ENCODE measurements at regions not wholly inside any gene's neighbourhood (a gene's known extent, or its start where the extent isn't known, plus 50 kb on each side); places are given as distances from the start of the nearest gene placed in this dataset.

DNA sequence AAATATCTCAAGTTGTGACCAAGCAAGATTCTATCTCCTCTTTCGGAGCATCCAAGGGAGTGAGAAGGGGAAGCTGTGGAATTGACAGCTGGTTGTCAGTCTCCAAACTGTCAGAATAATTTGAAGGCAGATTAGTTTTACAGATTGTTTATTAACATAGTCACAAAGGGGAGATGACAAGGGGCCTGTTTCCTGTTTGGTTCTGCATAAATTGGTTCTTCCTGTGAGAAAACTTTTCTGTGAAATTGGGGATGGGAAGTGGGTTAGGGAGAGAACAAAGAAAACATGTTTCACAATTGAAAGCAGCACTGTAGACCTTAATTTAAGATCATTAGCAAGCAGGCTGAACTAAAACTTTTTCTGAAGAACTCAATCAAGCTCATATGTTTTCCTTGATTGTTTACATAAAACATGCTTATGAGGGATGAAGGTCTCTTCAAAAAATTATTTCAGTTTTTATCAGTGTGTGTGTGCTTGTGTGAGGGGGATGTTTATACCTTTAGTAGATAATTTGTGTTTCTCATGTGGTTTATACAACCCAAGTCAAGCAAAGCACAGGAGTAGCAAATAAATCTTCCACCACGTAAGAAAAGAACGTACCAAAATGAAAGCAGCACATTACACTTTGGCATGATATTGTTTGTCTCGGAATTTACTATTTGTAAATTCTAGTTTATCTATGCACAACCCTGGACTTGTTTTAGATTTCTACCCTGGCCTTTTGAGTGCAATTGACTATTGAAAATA is 604.9 kb upstream of the CDH2 start:
- TF ChIP-seq, protein P1, sequence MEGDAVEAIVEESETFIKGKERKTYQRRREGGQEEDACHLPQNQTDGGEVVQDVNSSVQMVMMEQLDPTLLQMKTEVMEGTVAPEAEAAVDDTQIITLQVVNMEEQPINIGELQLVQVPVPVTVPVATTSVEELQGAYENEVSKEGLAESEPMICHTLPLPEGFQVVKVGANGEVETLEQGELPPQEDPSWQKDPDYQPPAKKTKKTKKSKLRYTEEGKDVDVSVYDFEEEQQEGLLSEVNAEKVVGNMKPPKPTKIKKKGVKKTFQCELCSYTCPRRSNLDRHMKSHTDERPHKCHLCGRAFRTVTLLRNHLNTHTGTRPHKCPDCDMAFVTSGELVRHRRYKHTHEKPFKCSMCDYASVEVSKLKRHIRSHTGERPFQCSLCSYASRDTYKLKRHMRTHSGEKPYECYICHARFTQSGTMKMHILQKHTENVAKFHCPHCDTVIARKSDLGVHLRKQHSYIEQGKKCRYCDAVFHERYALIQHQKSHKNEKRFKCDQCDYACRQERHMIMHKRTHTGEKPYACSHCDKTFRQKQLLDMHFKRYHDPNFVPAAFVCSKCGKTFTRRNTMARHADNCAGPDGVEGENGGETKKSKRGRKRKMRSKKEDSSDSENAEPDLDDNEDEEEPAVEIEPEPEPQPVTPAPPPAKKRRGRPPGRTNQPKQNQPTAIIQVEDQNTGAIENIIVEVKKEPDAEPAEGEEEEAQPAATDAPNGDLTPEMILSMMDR (IDR thresholded peaks at IDR 0.05; ENCODE audit: low read depth, low read length, poor library complexity, severe bottlenecking) = no peak
- TF ChIP-seq EZH2phosphoT487 (IDR thresholded peaks at IDR 0.05; ENCODE audit: borderline replicate concordance, low read length) = no peak
- Histone ChIP-seq H3K36me3 (ENCODE audit: control insufficient read depth, low read length) (no peaks in the 10 kb centered on the region), H3K9me3 (ENCODE audit: control insufficient read depth, insufficient read depth, low read length) (no peaks in the 10 kb centered on the region), H3K4me1 (ENCODE audit: control insufficient read depth, low read length) (no peaks in the 10 kb centered on the region), H3K4me3 (ENCODE audit: low read length) (no peak overlapping the region), H3K27me3 (ENCODE audit: control insufficient read depth, low read length) (no peaks in the 10 kb centered on the region), H3K79me2 (ENCODE audit: control insufficient read depth, low read length) (no peaks in the 10 kb centered on the region), H4K20me1 (ENCODE audit: control insufficient read depth, insufficient read depth, low read depth, low read length) (no peaks in the 10 kb centered on the region), H3F3A (ENCODE audit: control insufficient read depth, insufficient read depth) (no peaks in the 10 kb centered on the region), H3K4me2 (ENCODE audit: low read length) (no peak overlapping the region), H3K9me2 (replicated peaks; ENCODE audit: control insufficient read depth, low read length) (no peaks in the 10 kb centered on the region), H3K27ac (ENCODE audit: low read depth, low read length) (no peak overlapping the region)

DNA sequence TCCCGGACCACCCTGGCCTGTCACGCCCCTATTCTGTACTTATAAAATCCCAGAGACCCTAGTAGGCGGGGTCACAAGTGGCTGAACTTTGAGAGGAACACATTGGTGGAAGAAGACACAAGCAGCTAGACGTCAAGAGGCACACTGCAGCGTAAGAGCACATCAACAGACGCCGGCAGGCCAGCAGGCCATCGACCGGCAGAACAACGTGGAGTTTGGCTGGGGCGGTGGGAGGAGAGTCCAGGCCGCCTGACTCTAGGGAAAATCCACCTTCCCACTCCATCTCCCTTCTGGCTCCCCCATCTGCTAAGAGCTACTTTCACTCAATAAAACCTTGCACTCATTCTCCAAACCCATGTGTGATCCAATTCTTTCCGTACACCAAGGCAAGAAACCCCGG is 601.8 kb upstream of the CDH2 start:
- Histone ChIP-seq H3K27me3 (ENCODE audit: control insufficient read depth, low read length) (no peaks in the 10 kb centered on the region), H3K36me3 (ENCODE audit: control insufficient read depth, low read length) (no peaks in the 10 kb centered on the region), H3K4me2 (ENCODE audit: low read length) (no peak overlapping the region), H3F3A (ENCODE audit: control insufficient read depth, insufficient read depth) (no peaks in the 10 kb centered on the region), H4K20me1 (ENCODE audit: control insufficient read depth, insufficient read depth, low read depth, low read length) (no peaks in the 10 kb centered on the region), H3K4me1 (ENCODE audit: control insufficient read depth, low read length) (no peaks in the 10 kb centered on the region), H3K27ac (ENCODE audit: low read depth, low read length) (no peak overlapping the region), H3K9me2 (replicated peaks; ENCODE audit: control insufficient read depth, low read length) (no peaks in the 10 kb centered on the region), H3K4me3 (ENCODE audit: low read length) (no peak overlapping the region), H3K9me3 (ENCODE audit: control insufficient read depth, insufficient read depth, low read length) (no peaks in the 10 kb centered on the region), H3K79me2 (ENCODE audit: control insufficient read depth, low read length) (no peaks in the 10 kb centered on the region)
- TF ChIP-seq, protein P1 (IDR thresholded peaks at IDR 0.05; ENCODE audit: low read depth, low read length, poor library complexity, severe bottlenecking) = no peak
- TF ChIP-seq EZH2phosphoT487 (IDR thresholded peaks at IDR 0.05; ENCODE audit: borderline replicate concordance, low read length) = no peak

DNA sequence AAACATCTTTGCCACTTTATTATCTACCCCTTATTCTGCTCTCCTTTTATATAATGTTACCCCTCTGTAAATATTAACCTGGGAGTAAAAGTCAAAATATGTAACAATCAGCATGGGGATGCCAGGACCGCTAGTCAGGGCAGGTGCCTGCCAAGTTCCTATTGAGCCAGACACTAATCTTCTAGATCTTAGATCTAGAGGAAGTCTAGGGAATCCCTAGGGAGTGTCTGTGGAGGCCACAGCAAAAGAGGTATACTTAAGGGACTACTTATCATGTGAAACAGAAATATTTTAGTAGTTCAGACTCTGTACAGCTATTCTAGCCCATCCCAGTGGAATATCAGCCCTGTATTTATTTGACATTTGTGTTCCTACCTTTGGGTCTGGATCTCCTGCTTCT is 600.8 kb upstream of the CDH2 start:
- H3K36me3 ChIP-seq (ENCODE audit: control insufficient read depth, low read length) = no peaks in the 10 kb centered on the region
- no peaks in the 10 kb centered on the region for H3K27me3 ChIP-seq (ENCODE audit: control insufficient read depth, low read length)
- no peaks in the 10 kb centered on the region for H4K20me1 ChIP-seq (ENCODE audit: control insufficient read depth, insufficient read depth, low read depth, low read length)
- no peak overlapping the region for H3K4me3 ChIP-seq (ENCODE audit: low read length)
- no peaks in the 10 kb centered on the region for H3K79me2 ChIP-seq (ENCODE audit: control insufficient read depth, low read length)
- no peak overlapping the region for H3K4me2 ChIP-seq (ENCODE audit: low read length)
- no peaks in the 10 kb centered on the region for H3K9me2 ChIP-seq (replicated peaks; ENCODE audit: control insufficient read depth, low read length)
- no peak for TF ChIP-seq EZH2phosphoT487 (IDR thresholded peaks at IDR 0.05; ENCODE audit: borderline replicate concordance, low read length)
- H3K27ac ChIP-seq (ENCODE audit: low read depth, low read length) = no peak overlapping the region
- H3K9me3 ChIP-seq (ENCODE audit: control insufficient read depth, insufficient read depth, low read length) = no peaks in the 10 kb centered on the region
- H3K4me1 ChIP-seq (ENCODE audit: control insufficient read depth, low read length) = no peaks in the 10 kb centered on the region
- H3F3A ChIP-seq (ENCODE audit: control insufficient read depth, insufficient read depth) = no peaks in the 10 kb centered on the region

DNA sequence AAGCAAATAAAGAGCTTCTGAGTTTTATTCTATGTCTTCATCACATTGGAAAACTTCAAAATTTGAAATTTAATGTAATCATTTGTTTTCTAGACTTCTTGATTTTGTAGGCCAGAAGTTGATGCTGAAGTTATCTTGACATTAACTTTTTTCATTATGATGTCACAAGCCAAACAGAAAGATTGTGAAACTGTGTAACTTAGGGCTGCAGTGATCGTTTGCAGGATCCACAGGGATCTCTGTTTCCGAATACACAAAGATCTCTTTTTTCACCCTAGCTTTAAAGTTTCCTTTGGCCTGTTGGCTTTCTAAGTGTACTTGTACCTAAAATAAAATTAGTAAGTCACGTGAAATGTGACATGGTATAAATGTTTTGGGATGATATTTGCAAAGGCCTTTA is 594.9 kb upstream of the CDH2 start:
- Histone ChIP-seq H3K27ac (ENCODE audit: low read depth, low read length) (no peak overlapping the region), H3K4me2 (ENCODE audit: low read length) (no peak overlapping the region), H3K36me3 (ENCODE audit: control insufficient read depth, low read length) (no peaks in the 10 kb centered on the region), H3K27me3 (ENCODE audit: control insufficient read depth, low read length) (no peaks in the 10 kb centered on the region), H3K9me2 (replicated peaks; ENCODE audit: control insufficient read depth, low read length) (no peaks in the 10 kb centered on the region), H3F3A (ENCODE audit: control insufficient read depth, insufficient read depth) (no peaks in the 10 kb centered on the region), H3K4me1 (ENCODE audit: control insufficient read depth, low read length) (no peaks in the 10 kb centered on the region), H3K9me3 (ENCODE audit: control insufficient read depth, insufficient read depth, low read length) (no peaks in the 10 kb centered on the region), H3K4me3 (ENCODE audit: low read length) (no peak overlapping the region), H3K79me2 (ENCODE audit: control insufficient read depth, low read length) (no peaks in the 10 kb centered on the region), H4K20me1 (ENCODE audit: control insufficient read depth, insufficient read depth, low read depth, low read length) (no peaks in the 10 kb centered on the region)
- TF ChIP-seq, protein P1 (IDR thresholded peaks at IDR 0.05; ENCODE audit: low read depth, low read length, poor library complexity, severe bottlenecking) = no peak
- no peak for TF ChIP-seq EZH2phosphoT487 (IDR thresholded peaks at IDR 0.05; ENCODE audit: borderline replicate concordance, low read length)

All from DOHH2 (cell line).